ENCODE measurements at regions not wholly inside any gene's neighbourhood (a gene's known extent, or its start where the extent isn't known, plus 50 kb on each side); places are given as distances from the start of the nearest gene placed in this dataset.

GRCh38 chr12:93944911-93945310 is 203.5 kb upstream of the PLXNC1 start:
- no peak for DNase-seq

- no peak for DNase-seq
Observed at GRCh38 chr12:93946542-93947150, 201.7 kb upstream of the PLXNC1 start.

GRCh38 chr12:93947486-93947885 is 200.9 kb upstream of the PLXNC1 start:
- no peak for DNase-seq

GRCh38 chr12:93950311-93950710 is 198.1 kb upstream of the PLXNC1 start:
- DNase-seq = no peak

GRCh38 chr12:93954166-93955112 is 193.9 kb upstream of the PLXNC1 start:
- peak; percentile 1 for DNase-seq

GRCh38 chr12:93956551-93956950 is 191.8 kb upstream of the PLXNC1 start:
- no peak for DNase-seq

GRCh38 chr12:93957168-93957567 is 191.2 kb upstream of the PLXNC1 start:
- no peak for DNase-seq

- DNase-seq = no peak
Observed at GRCh38 chr12:93957870-93958269, 190.5 kb upstream of the PLXNC1 start.

- DNase-seq = no peak
Observed at GRCh38 chr12:93959657-93960056, 188.7 kb upstream of the PLXNC1 start.

- no peak for DNase-seq
Observed at GRCh38 chr12:93960521-93960920, 187.9 kb upstream of the PLXNC1 start.

- no peak for DNase-seq
Observed at GRCh38 chr12:93962336-93962735, 186.0 kb upstream of the PLXNC1 start.

GRCh38 chr12:93964936-93965335 is 183.4 kb upstream of the PLXNC1 start:
- DNase-seq = no peak

GRCh38 chr12:93966516-93967133 is 181.8 kb upstream of the PLXNC1 start:
- no peak for DNase-seq

- DNase-seq = no peak
Observed at GRCh38 chr12:93967454-93967853, 180.9 kb upstream of the PLXNC1 start.

- no peak for DNase-seq
Observed at GRCh38 chr12:93968536-93969285, 179.7 kb upstream of the PLXNC1 start.

- DNase-seq = no peak
Observed at GRCh38 chr12:93970900-93971688, 177.3 kb upstream of the PLXNC1 start.

GRCh38 chr12:93972411-93973208 is 175.8 kb upstream of the PLXNC1 start:
- no peak for DNase-seq

- DNase-seq = no peak
Observed at GRCh38 chr12:93974252-93974651, 174.1 kb upstream of the PLXNC1 start.

- DNase-seq = no peak
Observed at GRCh38 chr12:93976024-93976423, 172.4 kb upstream of the PLXNC1 start.

GRCh38 chr12:93977081-93977480 is 171.3 kb upstream of the PLXNC1 start:
- no peak for DNase-seq

GRCh38 chr12:93978553-93978952 is 169.8 kb upstream of the PLXNC1 start:
- DNase-seq = no peak

All from inflammatory macrophage treated with lipopolysaccharide for 4 hours (primary cell).